ENCODE measurements at regions not wholly inside any gene's neighbourhood (a gene's known extent, or its start where the extent isn't known, plus 50 kb on each side); places are given as distances from the start of the nearest gene placed in this dataset.

DNA sequence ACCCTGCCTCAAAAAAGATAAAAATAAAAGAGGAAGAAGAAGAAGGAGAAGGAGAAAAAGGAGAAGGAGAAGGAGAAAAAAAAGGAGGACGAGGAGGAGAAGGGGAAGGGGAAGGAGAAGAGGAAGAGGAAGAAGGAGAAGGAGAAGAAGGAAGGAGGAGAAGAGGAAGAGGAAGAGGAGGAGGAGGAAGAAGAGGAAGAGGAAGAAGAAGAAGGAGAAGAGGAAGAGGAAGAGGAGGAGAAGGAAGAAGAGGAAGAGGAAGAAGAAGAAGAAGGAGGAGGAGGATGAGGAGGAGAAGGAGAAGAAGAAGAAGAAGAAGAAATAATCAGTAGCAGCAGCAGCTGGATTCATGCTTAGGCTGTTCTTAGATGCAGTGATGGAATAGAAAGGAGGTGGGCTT, 159.7 kb downstream of the TFCP2L1 start:
- no peaks in the 10 kb centered on the region for H3K27me3 ChIP-seq (ENCODE audit: control insufficient read depth, insufficient read depth, low read length)
- H2AFZ ChIP-seq: no peak overlapping the region
- H3K4me1 ChIP-seq: no peaks in the 10 kb centered on the region
- no peaks in the 10 kb centered on the region for H3K36me3 ChIP-seq (ENCODE audit: control insufficient read depth, insufficient read depth, low read length)
- H3K4me3 ChIP-seq (ENCODE audit: low read depth, low read length): no peak overlapping the region
- H3K4me2 ChIP-seq (ENCODE audit: low read length): no peak overlapping the region
- no peak overlapping the region for H3K27ac ChIP-seq
- TF ChIP-seq, protein P1, sequence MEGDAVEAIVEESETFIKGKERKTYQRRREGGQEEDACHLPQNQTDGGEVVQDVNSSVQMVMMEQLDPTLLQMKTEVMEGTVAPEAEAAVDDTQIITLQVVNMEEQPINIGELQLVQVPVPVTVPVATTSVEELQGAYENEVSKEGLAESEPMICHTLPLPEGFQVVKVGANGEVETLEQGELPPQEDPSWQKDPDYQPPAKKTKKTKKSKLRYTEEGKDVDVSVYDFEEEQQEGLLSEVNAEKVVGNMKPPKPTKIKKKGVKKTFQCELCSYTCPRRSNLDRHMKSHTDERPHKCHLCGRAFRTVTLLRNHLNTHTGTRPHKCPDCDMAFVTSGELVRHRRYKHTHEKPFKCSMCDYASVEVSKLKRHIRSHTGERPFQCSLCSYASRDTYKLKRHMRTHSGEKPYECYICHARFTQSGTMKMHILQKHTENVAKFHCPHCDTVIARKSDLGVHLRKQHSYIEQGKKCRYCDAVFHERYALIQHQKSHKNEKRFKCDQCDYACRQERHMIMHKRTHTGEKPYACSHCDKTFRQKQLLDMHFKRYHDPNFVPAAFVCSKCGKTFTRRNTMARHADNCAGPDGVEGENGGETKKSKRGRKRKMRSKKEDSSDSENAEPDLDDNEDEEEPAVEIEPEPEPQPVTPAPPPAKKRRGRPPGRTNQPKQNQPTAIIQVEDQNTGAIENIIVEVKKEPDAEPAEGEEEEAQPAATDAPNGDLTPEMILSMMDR (IDR thresholded peaks at IDR 0.05): no peak
- no peak overlapping the region for H3K9ac ChIP-seq
- H3K79me2 ChIP-seq: no peaks in the 10 kb centered on the region
- H3K9me3 ChIP-seq (ENCODE audit: control insufficient read depth, low read length): no peaks in the 10 kb centered on the region

DNA sequence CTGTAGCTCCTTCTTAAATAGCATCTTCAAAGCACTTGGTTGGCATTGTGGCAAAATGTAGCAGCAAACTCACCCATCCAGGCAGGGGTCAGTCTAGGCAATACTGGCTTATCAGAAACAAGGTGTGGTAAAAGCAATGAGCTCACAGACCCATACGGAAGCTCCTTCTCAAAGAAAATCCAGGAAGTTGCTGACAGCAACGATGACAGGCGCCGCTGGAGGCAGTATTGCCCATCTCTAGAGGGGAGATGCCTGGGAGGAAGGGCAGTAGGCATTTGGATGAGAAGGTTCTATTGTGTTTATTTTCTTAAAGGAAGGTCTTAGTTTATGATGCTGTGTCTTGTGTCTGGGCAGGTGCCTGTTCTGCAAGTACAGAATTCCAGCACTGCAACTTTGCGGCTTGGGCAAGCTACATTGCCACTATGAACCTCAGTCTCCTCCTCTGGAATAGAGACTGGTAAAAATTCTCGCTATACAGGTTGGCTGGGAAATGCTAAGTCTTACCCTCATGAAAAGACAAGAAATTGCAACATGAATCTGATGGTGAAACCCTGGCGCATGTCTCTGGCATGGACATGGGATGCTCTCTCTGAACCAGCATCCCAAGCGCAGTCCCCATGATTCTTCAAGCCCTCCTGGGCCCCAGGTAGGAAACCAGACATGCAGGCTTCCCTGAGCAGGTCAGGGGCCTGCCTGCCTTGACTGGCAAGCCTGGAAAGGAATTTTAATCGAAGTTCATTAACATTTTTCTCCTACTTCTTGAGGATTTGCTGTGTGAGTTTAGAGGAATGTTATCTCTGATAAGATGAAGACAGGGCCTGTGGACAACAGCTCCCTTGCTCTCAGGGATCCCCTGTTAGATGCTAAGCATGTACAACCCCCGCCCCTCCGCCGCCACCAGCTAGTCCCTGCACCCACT, 156.0 kb downstream of the TFCP2L1 start:
- H3K4me3 ChIP-seq (ENCODE audit: low read depth, low read length): no peak overlapping the region
- H3K4me2 ChIP-seq (ENCODE audit: low read length): no peak overlapping the region
- H3K9me3 ChIP-seq (ENCODE audit: control insufficient read depth, low read length): no peaks in the 10 kb centered on the region
- H3K27ac ChIP-seq: no peak overlapping the region
- TF ChIP-seq, protein P1 (IDR thresholded peaks at IDR 0.05): peak; percentile 61
- H3K36me3 ChIP-seq (ENCODE audit: control insufficient read depth, insufficient read depth, low read length): no peaks in the 10 kb centered on the region
- H2AFZ ChIP-seq: no peak overlapping the region
- H3K4me1 ChIP-seq: no peaks in the 10 kb centered on the region
- H3K27me3 ChIP-seq (ENCODE audit: control insufficient read depth, insufficient read depth, low read length): no peaks in the 10 kb centered on the region
- no peak overlapping the region for H3K9ac ChIP-seq
- no peaks in the 10 kb centered on the region for H3K79me2 ChIP-seq

DNA sequence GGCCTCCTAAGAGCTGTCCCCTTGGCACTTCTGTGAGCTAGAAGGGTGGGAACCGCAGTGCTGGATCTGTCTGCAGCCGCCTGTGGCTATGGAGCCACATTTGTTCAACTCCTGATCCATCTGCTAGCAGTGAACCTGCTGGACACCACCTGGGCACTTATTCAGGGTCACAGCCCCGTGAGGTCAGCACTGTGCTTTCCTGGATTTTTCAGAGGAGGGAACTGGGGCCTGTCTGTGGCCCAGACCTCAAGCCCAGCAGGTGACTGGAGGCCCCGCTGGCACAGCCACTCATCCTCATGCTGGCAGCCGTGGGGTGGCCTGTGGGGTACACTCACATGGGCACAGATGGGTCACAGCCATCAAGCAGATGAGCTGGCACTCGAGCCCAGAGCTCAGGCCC, 155.3 kb downstream of the TFCP2L1 start:
- no peak overlapping the region for H3K9ac ChIP-seq
- no peaks in the 10 kb centered on the region for H3K27me3 ChIP-seq (ENCODE audit: control insufficient read depth, insufficient read depth, low read length)
- no peaks in the 10 kb centered on the region for H3K36me3 ChIP-seq (ENCODE audit: control insufficient read depth, insufficient read depth, low read length)
- no peaks in the 10 kb centered on the region for H3K9me3 ChIP-seq (ENCODE audit: control insufficient read depth, low read length)
- no peak overlapping the region for H3K27ac ChIP-seq
- H2AFZ ChIP-seq: no peak overlapping the region
- no peak overlapping the region for H3K4me3 ChIP-seq (ENCODE audit: low read depth, low read length)
- H3K79me2 ChIP-seq: no peaks in the 10 kb centered on the region
- TF ChIP-seq, protein P1 (IDR thresholded peaks at IDR 0.05): no peak
- no peak overlapping the region for H3K4me2 ChIP-seq (ENCODE audit: low read length)
- no peaks in the 10 kb centered on the region for H3K4me1 ChIP-seq

DNA sequence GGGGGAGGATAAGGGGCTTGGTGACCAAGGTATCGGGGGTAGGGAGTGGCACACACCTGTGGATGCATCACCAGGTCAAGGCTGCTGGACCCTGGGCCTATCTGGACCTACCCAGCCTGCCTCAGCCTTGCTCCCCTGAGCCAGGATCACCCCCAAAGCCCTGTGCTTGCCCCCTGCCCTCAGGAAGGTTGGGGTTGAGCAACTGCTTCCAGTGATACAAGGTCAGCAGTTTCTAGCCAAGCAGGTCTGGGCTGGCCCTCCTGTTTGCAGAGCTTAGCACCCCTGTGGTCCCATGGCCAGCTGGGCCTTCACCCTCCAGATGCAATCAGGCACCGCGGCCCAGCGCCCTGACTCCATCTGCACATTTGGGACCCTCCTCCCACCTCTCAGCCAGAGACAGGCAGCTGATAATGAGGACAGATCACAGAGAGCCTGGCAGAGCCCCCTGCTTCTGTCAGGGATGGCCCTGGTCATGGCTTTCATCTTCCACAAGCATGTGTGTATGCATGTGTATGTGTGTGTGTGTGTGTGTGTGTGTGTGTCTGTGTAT, 154.6 kb downstream of the TFCP2L1 start:
- H3K36me3 ChIP-seq (ENCODE audit: control insufficient read depth, insufficient read depth, low read length): no peaks in the 10 kb centered on the region
- H3K79me2 ChIP-seq: no peaks in the 10 kb centered on the region
- H3K4me1 ChIP-seq: no peaks in the 10 kb centered on the region
- H2AFZ ChIP-seq: no peak overlapping the region
- no peak overlapping the region for H3K9ac ChIP-seq
- H3K9me3 ChIP-seq (ENCODE audit: control insufficient read depth, low read length): no peaks in the 10 kb centered on the region
- H3K27ac ChIP-seq: no peak overlapping the region
- TF ChIP-seq, protein P1 (IDR thresholded peaks at IDR 0.05): no peak
- H3K4me2 ChIP-seq (ENCODE audit: low read length): no peak overlapping the region
- no peak overlapping the region for H3K4me3 ChIP-seq (ENCODE audit: low read depth, low read length)
- no peaks in the 10 kb centered on the region for H3K27me3 ChIP-seq (ENCODE audit: control insufficient read depth, insufficient read depth, low read length)

Measured in parathyroid adenoma (tissue), 2 donors.